GM12878 (cell line): ENCODE measurements at regions not wholly inside any gene's neighbourhood (a gene's known extent, or its start where the extent isn't known, plus 50 kb on each side); places are given as distances from the start of the nearest gene placed in this dataset.

ENCODE experiments used
- CHD1 ChIP-seq: IDR thresholded peaks from 2 replicates; pipeline ENCODE4 v1.6.1; 2012; ENCODE audit warnings: low read depth, low read length, improper control_type of control experiment
- CTCF ChIP-seq, 3 experiments: IDR thresholded peaks in 2 of 3; conservative IDR thresholded peaks in 1 of 3; 2 replicates each; pipeline ENCODE4 v1.5.1; 2011; ENCODE audit warnings: low read depth in 3 of 3, low read length in 3 of 3, mild to moderate bottlenecking in 3 of 3, control low read depth in 2 of 3, moderate library complexity in 2 of 3, inconsistent platforms in 1 of 3, mixed read lengths in 1 of 3; ENCODE audit not compliant: control insufficient read depth in 2 of 3, insufficient read depth in 1 of 3; ENCODE audit errors: extremely low read depth in 1 of 3
- ESRRA ChIP-seq: IDR thresholded peaks from 2 replicates; pipeline ENCODE4 v1.6.1; 2012; ENCODE audit warnings: mild to moderate bottlenecking, low read length, improper control_type of control experiment
- EZH2 ChIP-seq: IDR thresholded peaks from 2 replicates; pipeline ENCODE4 v1.6.1; 2012; ENCODE audit warnings: low read depth, mild to moderate bottlenecking, control low read depth, inconsistent platforms, low read length, borderline replicate concordance; ENCODE audit not compliant: control insufficient read depth
- POLR2AphosphoS5 ChIP-seq: IDR thresholded peaks from 2 replicates; pipeline ENCODE4 v1.6.1; 2011; ENCODE audit warnings: mild to moderate bottlenecking, low read length, inconsistent platforms
- RAD51 ChIP-seq: fragments of 450-650 bp; IDR thresholded peaks from 2 replicates; pipeline ENCODE4 v1.6.1; 2016; ENCODE audit warnings: moderate library complexity, mild to moderate bottlenecking, inconsistent platforms
- RCOR1 ChIP-seq: conservative IDR thresholded peaks from 2 replicates; pipeline ENCODE4 v1.6.1; 2012; ENCODE audit warnings: low read depth, low read length, improper control_type of control experiment
- RFX5 ChIP-seq: IDR thresholded peaks from 2 replicates; pipeline ENCODE4 v1.6.1; 2011; ENCODE audit warnings: low read depth, low read length, improper control_type of control experiment
- TAF1 ChIP-seq: IDR thresholded peaks from 2 replicates; pipeline ENCODE4 v1.6.1; 2011; ENCODE audit warnings: mild to moderate bottlenecking, low read depth, low read length, borderline replicate concordance
- YY1 ChIP-seq: IDR thresholded peaks from 2 replicates; pipeline ENCODE4 v1.6.1; 2011; ENCODE audit warnings: low read depth, mild to moderate bottlenecking, low read length
- ZZZ3 ChIP-seq: IDR thresholded peaks from 2 replicates; pipeline ENCODE4 v1.6.1; 2011; ENCODE audit warnings: low read depth; ENCODE audit not compliant: control insufficient read depth, insufficient read length

- no peak for TF ChIP-seq YY1
- TF ChIP-seq RAD51, result no peak
- TF ChIP-seq ESRRA, result no peak
- TF ChIP-seq RCOR1, result no peak
- TF ChIP-seq RFX5, result no peak
- no peak for TF ChIP-seq CTCF (IDR thresholded peaks at IDR 0.05 in 2 of 3, conservative IDR thresholded peaks at IDR 0.05 in 1 of 3; ENCODE audit: control insufficient read depth in 2 of 3, extremely low read depth in 1 of 3, insufficient read depth in 1 of 3, low read depth in 3 of 3, low read length in 3 of 3)
- TF ChIP-seq CHD1, result no peak
- TF ChIP-seq EZH2, result no peak
- no peak for TF ChIP-seq POLR2AphosphoS5
- no peak for TF ChIP-seq ZZZ3
- no peak for TF ChIP-seq TAF1
These were observed 502.9 kb downstream of the HTR7 start for GRCh38 chr10:90354914-90355313.
